Testis (tissue), 2 donors: ENCODE measurements at regions not wholly inside any gene's neighbourhood (a gene's known extent, or its start where the extent isn't known, plus 50 kb on each side); places are given as distances from the start of the nearest gene placed in this dataset.

Experiments used
- CTCF ChIP-seq, 3 experiments: fragments of 450-650 bp in 2 of 3; fragments of 200-600 bp in 1 of 3; sonication (generic) in 1 of 3; IDR thresholded peaks; one replicate each; pipeline ENCODE4 v1.5.1; 2016 to 2019; ENCODE audit warnings: antibody characterized with exemption in 3 of 3, mild to moderate bottlenecking in 2 of 3, moderate library complexity in 1 of 3
- POLR2A ChIP-seq: fragments of 450-650 bp; IDR thresholded peaks from one replicate; pipeline ENCODE4 v1.6.1; 2017; ENCODE audit warnings: antibody characterized with exemption, mild to moderate bottlenecking, moderate library complexity

- TF ChIP-seq CTCF (IDR thresholded peaks at IDR 0.05) (no peak), POLR2A (no peak)
Observed at GRCh38 chr13:89402211-89402610, 1731.0 kb downstream of the SLITRK5 start.
